HCT116 (cell line): ENCODE measurements at regions not wholly inside any gene's neighbourhood (a gene's known extent, or its start where the extent isn't known, plus 50 kb on each side); places are given as distances from the start of the nearest gene placed in this dataset.

Source experiments
- ATAC-seq: fragments of 200-7000 bp; cut with Tn5 transposase; 2 replicates; pipeline ENCODE4 v1.9.1; 2020; ENCODE audit warnings: mild to moderate bottlenecking, moderate library complexity
- BruUV-seq: library from RNA; stranded (reverse); fragments of 400-500 nt; replicated peaks from 2 replicates; lab custom pipeline; 2021; lab: Mats Ljungman, UMichigan
- CTCF ChIA-PET: fragments of 300-600 bp; sonication (Branson Sonifier 250); formaldehyde crosslinking; loops from one replicate; lab custom pipeline; 2021; ENCODE audit warnings: antibody characterized with exemption; lab: Charles Lee
- POLR2A ChIA-PET: fragments of 300-600, 350-600 bp; sonication (Branson Sonifier 250); formaldehyde crosslinking; loops from one replicate; lab custom pipeline; 2021; ENCODE audit warnings: antibody characterized with exemption; lab: Charles Lee
- RAD21 ChIA-PET, 2 experiments: fragments of 300-600 bp; sonication (Branson Sonifier 250); formaldehyde crosslinking; loops; one replicate each; lab custom pipeline; 2023; ENCODE audit warnings: low total read pairs in 2 of 2; ENCODE audit not compliant: uncharacterized antibody in 2 of 2, unreplicated experiment in 2 of 2, low non-redundant PET in 1 of 2; lab: Charles Lee
- DNase-seq: peaks from one replicate; pipeline ENCODE4 v3.0.0-alpha.2; 2010; ENCODE audit warnings: low read depth, low spot score
- H2AFZ ChIP-seq: fragments of 200-600 bp; shearing (Covaris generic), sonication (generic); 2 replicates; pipeline ENCODE4 v1.6.1; 2017; ENCODE audit warnings: low read depth, mixed run types, mixed read lengths, antibody characterized with exemption, low read length; ENCODE audit not compliant: poor library complexity, severe bottlenecking
- H3K27ac ChIP-seq: 2 replicates; pipeline ENCODE4 v1.5.1; 2012; ENCODE audit warnings: low read depth, low read length
- H3K27me3 ChIP-seq: fragments of 200-600 bp; sonication (generic); 2 replicates; pipeline ENCODE4 v1.6.1; 2016; ENCODE audit warnings: mixed run types, low read length, mixed read lengths; ENCODE audit not compliant: insufficient read depth
- H3K36me3 ChIP-seq, 2 experiments: fragments of 200-500 bp in 1 of 2; fragments of 200-600 bp in 1 of 2; sonication (Bioruptor generic) in 1 of 2; sonication (generic) in 1 of 2; 2 replicates each; pipeline versions ENCODE4 v1.5.1 to v1.6.1; 2014 to 2016; ENCODE audit warnings: low read length in 2 of 2, inconsistent platforms in 1 of 2, mixed read lengths in 1 of 2, mixed run types in 1 of 2; ENCODE audit not compliant: insufficient read depth in 2 of 2, control insufficient read depth in 1 of 2
- H3K4me1 ChIP-seq, 2 experiments: fragments of 200-600 bp in 1 of 2; sonication (generic) in 1 of 2; 2 replicates each; pipeline versions ENCODE4 v1.5.1 to v1.6.1; 2012 to 2017; ENCODE audit warnings: low read length in 2 of 2, inconsistent platforms in 1 of 2, mild to moderate bottlenecking in 1 of 2, mixed read lengths in 1 of 2, mixed run types in 1 of 2, moderate library complexity in 1 of 2; ENCODE audit not compliant: insufficient read depth in 2 of 2, control insufficient read depth in 1 of 2
- H3K4me2 ChIP-seq: fragments of 200-600 bp; sonication (generic); 2 replicates; pipeline ENCODE4 v1.6.1; 2017; ENCODE audit warnings: mixed run types, low read length, mixed read lengths
- H3K4me3 ChIP-seq, 2 experiments: fragments of 200-600 bp in 1 of 2; sonication (generic) in 1 of 2; replicated peaks in 1 of 2; 2 replicates each; pipeline ENCODE4 v1.5.1; 2011 to 2016; ENCODE audit warnings: low read length in 2 of 2, control low read depth in 1 of 2, low read depth in 1 of 2, mild to moderate bottlenecking in 1 of 2, mixed read lengths in 1 of 2, mixed run types in 1 of 2
- H3K79me2 ChIP-seq: fragments of 200-600 bp; sonication (generic); 2 replicates; pipeline ENCODE4 v1.6.1; 2017; ENCODE audit warnings: mild to moderate bottlenecking, mixed run types, low read length, moderate library complexity, mixed read lengths; ENCODE audit not compliant: insufficient read depth
- H3K9ac ChIP-seq: fragments of 200-600 bp; sonication (generic); 2 replicates; pipeline ENCODE4 v1.6.1; 2016; ENCODE audit warnings: low read length, mixed read lengths
- H3K9me2 ChIP-seq: fragments of 200-600 bp; sonication (generic), shearing (Covaris generic); 2 replicates; pipeline ENCODE4 v1.6.1; 2017; ENCODE audit warnings: mixed run types, mild to moderate bottlenecking, moderate library complexity; ENCODE audit not compliant: insufficient read depth
- H3K9me3 ChIP-seq, 2 experiments: fragments of 200-500 bp in 1 of 2; fragments of 200-600 bp in 1 of 2; sonication (Bioruptor generic) in 1 of 2; sonication (generic) in 1 of 2; 2 replicates each; pipeline ENCODE4 v1.6.1; 2014 to 2017; ENCODE audit warnings: low read length in 2 of 2, mixed read lengths in 2 of 2, inconsistent platforms in 1 of 2, low read depth in 1 of 2, mild to moderate bottlenecking in 1 of 2, mixed run types in 1 of 2, moderate library complexity in 1 of 2; ENCODE audit not compliant: control insufficient read depth in 1 of 2, insufficient read depth in 1 of 2
- H4K20me1 ChIP-seq: fragments of 200-600 bp; sonication (generic), shearing (Covaris generic); 2 replicates; pipeline ENCODE4 v1.6.1; 2017; ENCODE audit warnings: mixed run types, mild to moderate bottlenecking, moderate library complexity; ENCODE audit not compliant: insufficient read depth
- ATF3 ChIP-seq: IDR thresholded peaks from 2 replicates; pipeline ENCODE4 v1.6.1; 2012
- ELF1 ChIP-seq: IDR thresholded peaks from 2 replicates; pipeline ENCODE4 v1.6.1; 2012; ENCODE audit warnings: low read depth, borderline replicate concordance
- EZH2 ChIP-seq: fragments of 200-600 bp; sonication (generic); IDR thresholded peaks from 2 replicates; pipeline ENCODE4 v1.6.1; 2017; ENCODE audit warnings: antibody characterized with exemption, mixed run types
- EZH2phosphoT487 ChIP-seq: fragments of 200-600 bp; IDR thresholded peaks from 2 replicates; pipeline ENCODE4 v1.6.1; 2018; ENCODE audit warnings: antibody characterized with exemption, borderline replicate concordance
- JUND ChIP-seq: IDR thresholded peaks from 2 replicates; pipeline ENCODE4 v1.6.1; 2012
- POLR2AphosphoS5 ChIP-seq: IDR thresholded peaks from 2 replicates; pipeline ENCODE4 v1.6.1; 2011; ENCODE audit warnings: mild to moderate bottlenecking, low read depth, low read length, moderate library complexity
- SIN3A ChIP-seq: IDR thresholded peaks from 2 replicates; pipeline ENCODE4 v1.6.1; 2012; ENCODE audit warnings: low read depth
- SP1 ChIP-seq: IDR thresholded peaks from 2 replicates; pipeline ENCODE4 v1.6.1; 2012; ENCODE audit warnings: low read depth
- SRF ChIP-seq: IDR thresholded peaks from 2 replicates; pipeline ENCODE4 v1.6.1; 2012; ENCODE audit warnings: low read depth
- TCF7L2 ChIP-seq: IDR thresholded peaks from 2 replicates; pipeline ENCODE4 v1.7.0; 2011; ENCODE audit warnings: borderline replicate concordance, inconsistent platforms; ENCODE audit not compliant: insufficient read depth, insufficient read length; ENCODE audit errors: extremely low read depth
- YY1 ChIP-seq: IDR thresholded peaks from 2 replicates; pipeline ENCODE4 v1.6.1; 2011; ENCODE audit warnings: low read length, low read depth, moderate library complexity, mild to moderate bottlenecking; ENCODE audit not compliant: insufficient replicate concordance; ENCODE audit errors: extremely low read depth
- ZBTB33 ChIP-seq: IDR thresholded peaks from 2 replicates; pipeline ENCODE4 v1.6.1; 2011; ENCODE audit warnings: mild to moderate bottlenecking, low read length, moderate library complexity; ENCODE audit not compliant: insufficient replicate concordance; ENCODE audit errors: extremely low read depth
- intact Hi-C: fragments of 100-400 bp; cut with micrococcal nuclease; formaldehyde crosslinking; loops from 2 replicates; pipeline ENCODE4 v1.10.0; 2022

GRCh38 chr16:85398688-85399582 is 214.2 kb upstream of the GSE1 start:
- H3K79me2 ChIP-seq = no peaks in the 10 kb centered on the region
- no peak for TF ChIP-seq YY1
- TF ChIP-seq POLR2AphosphoS5 = no peak
- no peak for TF ChIP-seq JUND
- TF ChIP-seq ELF1 = no peak
- TF ChIP-seq EZH2phosphoT487 = no peak
- TF ChIP-seq EZH2 = no peak
- no peak for TF ChIP-seq SIN3A
- no peak for TF ChIP-seq ATF3
- TF ChIP-seq SP1 = no peak
- TF ChIP-seq TCF7L2 = no peak
- no peak for TF ChIP-seq SRF
- no peak for TF ChIP-seq ZBTB33
- intact Hi-C loops = loop anchor here (5.0 to 10.0 kb wide), 2 partner anchors 97 to 284 kb away; partner anchors contain the start of gene CIBAR2
- no peak for ATAC-seq
- H4K20me1 ChIP-seq = no peaks in the 10 kb centered on the region
- no peak overlapping the region for H3K4me2 ChIP-seq
- ChIA-PET RAD21 (no interaction called here), POLR2A (no interaction called here), CTCF (interaction anchor here (1.1 to 1.3 kb wide), 4 partner anchors 17 to 52 kb away, joined by 3 to 4 read pairs (median 4); no protein-coding TSS in a partner anchor)
- no peak overlapping the region for H3K9ac ChIP-seq
- no peak overlapping the region for H2AFZ ChIP-seq
- no peaks in the 10 kb centered on the region for H3K36me3 ChIP-seq
- no peak overlapping the region for H3K4me3 ChIP-seq
- no TSS peak for BruUV-seq
- H3K27me3 ChIP-seq = no peaks in the 10 kb centered on the region
- H3K9me2 ChIP-seq = no peaks in the 10 kb centered on the region
- peaks cover 0 to 10% of the 10 kb centered on the region in 2 experiments; a peak in 1 of 4 replicates for H3K9me3 ChIP-seq
- no peak for DNase-seq
- peaks cover 51% of the 10 kb centered on the region in 2 experiments for H3K4me1 ChIP-seq
- H3K27ac ChIP-seq = no peak overlapping the region
